GM12873 (cell line): ENCODE measurements at regions not wholly inside any gene's neighbourhood (a gene's known extent, or its start where the extent isn't known, plus 50 kb on each side); places are given as distances from the start of the nearest gene placed in this dataset.
A peak's percentile ranks its signal among the peaks of the same experiment; 100 is the strongest.

ENCODE experiments used
- TF ChIP-seq, protein P1 (sequence below): IDR thresholded peaks from 2 replicates; pipeline ENCODE4 v1.5.1; 2012; ENCODE audit warnings: low read depth, mild to moderate bottlenecking, moderate library complexity, low read length, control low read depth; ENCODE audit not compliant: insufficient read depth; ENCODE audit errors: missing control alignments

DNA sequence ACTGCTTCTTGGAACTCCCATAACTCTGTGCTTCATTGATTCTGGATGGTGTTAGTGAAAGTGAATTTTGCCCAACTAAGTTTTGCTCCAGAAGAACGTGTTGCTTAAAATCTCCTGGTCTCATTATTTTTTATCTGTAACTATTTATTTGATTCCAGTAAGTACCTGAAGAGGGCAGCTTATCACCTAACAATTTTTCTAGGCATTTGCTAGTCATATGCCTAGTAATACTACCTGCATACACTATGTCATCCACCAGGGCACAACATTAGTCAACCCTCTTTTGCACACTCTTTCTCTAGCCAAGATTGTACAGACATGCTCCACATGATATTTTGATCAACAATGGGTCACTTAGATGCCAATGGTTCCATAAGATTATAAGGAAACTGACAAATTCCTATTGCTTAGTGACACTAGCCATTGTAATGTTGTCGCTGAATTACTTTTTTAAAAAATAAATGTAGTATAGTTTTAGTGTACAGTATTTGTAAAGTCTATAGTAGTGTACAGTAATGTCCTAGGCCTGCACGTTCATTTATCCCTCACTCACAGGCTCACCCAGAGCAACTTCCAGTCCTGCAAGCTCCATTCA, 499.9 kb upstream of the AADAT start:
- TF ChIP-seq, protein P1, sequence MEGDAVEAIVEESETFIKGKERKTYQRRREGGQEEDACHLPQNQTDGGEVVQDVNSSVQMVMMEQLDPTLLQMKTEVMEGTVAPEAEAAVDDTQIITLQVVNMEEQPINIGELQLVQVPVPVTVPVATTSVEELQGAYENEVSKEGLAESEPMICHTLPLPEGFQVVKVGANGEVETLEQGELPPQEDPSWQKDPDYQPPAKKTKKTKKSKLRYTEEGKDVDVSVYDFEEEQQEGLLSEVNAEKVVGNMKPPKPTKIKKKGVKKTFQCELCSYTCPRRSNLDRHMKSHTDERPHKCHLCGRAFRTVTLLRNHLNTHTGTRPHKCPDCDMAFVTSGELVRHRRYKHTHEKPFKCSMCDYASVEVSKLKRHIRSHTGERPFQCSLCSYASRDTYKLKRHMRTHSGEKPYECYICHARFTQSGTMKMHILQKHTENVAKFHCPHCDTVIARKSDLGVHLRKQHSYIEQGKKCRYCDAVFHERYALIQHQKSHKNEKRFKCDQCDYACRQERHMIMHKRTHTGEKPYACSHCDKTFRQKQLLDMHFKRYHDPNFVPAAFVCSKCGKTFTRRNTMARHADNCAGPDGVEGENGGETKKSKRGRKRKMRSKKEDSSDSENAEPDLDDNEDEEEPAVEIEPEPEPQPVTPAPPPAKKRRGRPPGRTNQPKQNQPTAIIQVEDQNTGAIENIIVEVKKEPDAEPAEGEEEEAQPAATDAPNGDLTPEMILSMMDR = peak; percentile 39

DNA sequence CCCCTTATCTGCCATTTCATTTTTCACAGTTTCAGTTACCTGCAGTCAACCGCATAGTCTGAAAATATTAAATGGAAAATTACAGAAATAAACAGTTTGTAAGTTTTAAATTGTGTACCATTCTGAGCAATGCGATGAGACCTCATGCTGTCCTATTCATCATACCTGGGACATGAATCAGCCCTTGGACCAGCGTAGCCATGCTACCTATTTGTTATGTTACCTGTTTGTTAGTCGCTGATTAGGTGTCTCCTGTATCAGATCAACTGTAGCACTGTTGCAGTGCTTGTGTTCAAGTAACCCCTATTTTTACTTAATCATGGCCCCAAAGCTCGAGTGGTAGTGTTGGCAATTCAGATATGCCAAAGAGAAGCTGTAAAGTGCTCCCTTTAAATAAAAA, 492.2 kb upstream of the AADAT start:
- TF ChIP-seq, protein P1 = no peak

- TF ChIP-seq, protein P1 = no peak
Observed at GRCh38 chr4:170581322-170581721, 491.6 kb upstream of the AADAT start.

GRCh38 chr4:170580651-170581050, 490.9 kb upstream of the AADAT start:
- TF ChIP-seq, protein P1 = no peak

- TF ChIP-seq, protein P1 = no peak
Observed at GRCh38 chr4:170538821-170539473, 449.2 kb upstream of the AADAT start.

DNA sequence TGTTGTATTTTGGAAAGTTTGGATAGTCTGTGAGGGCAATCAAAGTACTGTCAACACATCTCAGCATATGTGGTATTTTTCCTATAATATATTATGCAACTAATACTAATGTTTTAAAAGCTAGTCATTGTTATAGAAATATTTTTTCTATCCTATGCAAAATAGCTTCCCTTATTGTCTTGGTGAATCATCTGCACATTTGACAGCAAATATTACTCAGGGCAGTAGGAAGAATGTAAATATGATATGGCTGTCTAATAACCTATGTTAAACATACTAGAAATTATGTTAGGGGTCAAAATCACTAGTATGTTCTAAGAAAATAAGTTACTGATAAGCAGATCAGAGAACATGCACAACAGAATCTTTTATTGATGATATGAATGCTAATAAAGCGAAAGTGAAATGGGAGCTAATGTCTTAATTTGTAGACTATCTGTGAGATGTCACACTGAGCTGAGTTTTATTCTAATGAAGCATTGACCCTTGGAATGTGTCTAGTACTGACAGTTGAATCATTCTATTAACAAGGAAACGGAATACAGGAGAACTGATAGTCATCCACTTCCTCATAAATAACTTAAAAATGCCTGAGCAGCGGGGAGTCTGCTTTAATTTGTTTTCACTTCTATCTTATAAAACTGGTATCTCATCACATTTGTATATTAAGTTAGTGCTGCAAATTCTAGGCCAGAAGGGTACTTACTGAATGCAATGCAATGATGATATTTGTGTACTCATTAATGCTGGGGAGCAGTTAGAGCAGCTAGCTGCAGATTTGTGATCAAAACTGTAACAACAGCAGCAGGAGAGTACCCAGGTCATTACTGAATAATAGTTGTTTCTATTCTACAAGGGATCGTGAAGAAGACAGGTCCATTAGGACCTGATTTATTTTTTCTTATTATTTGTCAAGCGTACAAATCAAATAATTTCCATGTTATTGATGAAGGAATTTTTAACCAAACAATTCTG, 440.3 kb upstream of the AADAT start:
- TF ChIP-seq, protein P1 = no peak

DNA sequence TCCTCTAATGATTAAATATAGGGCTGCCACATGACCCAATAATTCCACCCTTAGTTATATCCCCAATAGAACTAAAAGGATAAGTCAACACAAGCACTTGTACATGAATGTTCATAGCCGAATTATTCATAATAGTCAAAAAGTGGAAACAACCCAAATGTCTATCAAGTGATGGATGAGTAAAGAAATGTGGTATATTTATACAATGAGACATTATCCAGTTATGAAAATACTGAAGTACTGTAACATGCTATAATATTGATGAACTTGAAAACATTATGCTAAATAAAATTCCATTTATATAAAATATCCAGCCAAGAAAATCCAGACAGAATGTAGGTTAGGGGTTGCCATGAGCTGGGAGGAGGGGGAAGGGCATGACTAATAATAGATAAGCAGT, 436.7 kb upstream of the AADAT start:
- TF ChIP-seq, protein P1 = no peak
